Ishikawa (cell line): ENCODE measurements at regions not wholly inside any gene's neighbourhood (a gene's known extent, or its start where the extent isn't known, plus 50 kb on each side); places are given as distances from the start of the nearest gene placed in this dataset.

Experiments
- CEBPB ChIP-seq: IDR thresholded peaks from 2 replicates; pipeline ENCODE4 v1.6.1; 2012
- CREB1 ChIP-seq: IDR thresholded peaks from 2 replicates; pipeline ENCODE4 v1.6.1; 2012; ENCODE audit warnings: low read depth
- EGR1 ChIP-seq: IDR thresholded peaks from 2 replicates; pipeline ENCODE4 v1.6.1; 2012
- EP300 ChIP-seq: IDR thresholded peaks from 2 replicates; pipeline ENCODE4 v1.6.1; 2012; ENCODE audit warnings: borderline replicate concordance
- FOXM1 ChIP-seq: IDR thresholded peaks from 2 replicates; pipeline ENCODE4 v1.6.1; 2012; ENCODE audit warnings: low read depth, borderline replicate concordance
- MAX ChIP-seq: IDR thresholded peaks from 2 replicates; pipeline ENCODE4 v1.6.1; 2012
- NFIC ChIP-seq: IDR thresholded peaks from 2 replicates; pipeline ENCODE4 v1.6.1; 2012
- RAD21 ChIP-seq: IDR thresholded peaks from 2 replicates; pipeline ENCODE4 v1.6.1; 2012; ENCODE audit warnings: low read depth
- REST ChIP-seq: IDR thresholded peaks from 2 replicates; pipeline ENCODE4 v1.6.1; 2012; ENCODE audit warnings: low read depth, mild to moderate bottlenecking
- TAF1 ChIP-seq: IDR thresholded peaks from 2 replicates; pipeline ENCODE4 v1.6.1; 2012; ENCODE audit warnings: low read depth, mild to moderate bottlenecking
- USF1 ChIP-seq: IDR thresholded peaks from 2 replicates; pipeline ENCODE4 v1.6.1; 2012
- YY1 ChIP-seq: IDR thresholded peaks from 2 replicates; pipeline ENCODE4 v1.6.1; 2012; ENCODE audit warnings: low read depth
- ZBTB7A ChIP-seq: IDR thresholded peaks from 2 replicates; pipeline ENCODE4 v1.6.1; 2012; ENCODE audit warnings: low read depth

- TF ChIP-seq CEBPB: no peak
- TF ChIP-seq CREB1: no peak
- TF ChIP-seq REST: no peak
- no peak for TF ChIP-seq FOXM1
- no peak for TF ChIP-seq EP300
- TF ChIP-seq USF1: no peak
- no peak for TF ChIP-seq EGR1
- no peak for TF ChIP-seq TAF1
- no peak for TF ChIP-seq RAD21
- no peak for TF ChIP-seq YY1
- no peak for TF ChIP-seq MAX
- no peak for TF ChIP-seq NFIC
- TF ChIP-seq ZBTB7A: no peak
Observed at GRCh38 chr3:95758707-95759106, 1055.7 kb upstream of the EPHA6 start.
